Thyroid gland (tissue), 4 donors: ENCODE measurements at regions not wholly inside any gene's neighbourhood (a gene's known extent, or its start where the extent isn't known, plus 50 kb on each side); places are given as distances from the start of the nearest gene placed in this dataset.

Experiments
- CTCF ChIP-seq, 6 experiments: fragments of 200-600 bp in 3 of 6; fragments of 450-650 bp in 3 of 6; sonication (generic) in 3 of 6; IDR thresholded peaks; one replicate each; pipeline ENCODE4 v1.5.1; 2016 to 2019; ENCODE audit warnings: antibody characterized with exemption in 6 of 6, mild to moderate bottlenecking in 2 of 6, inconsistent platforms in 1 of 6, moderate library complexity in 1 of 6
- POLR2A ChIP-seq, 2 donors: fragments of 450-650 bp; IDR thresholded peaks; one replicate each; pipeline ENCODE4 v1.6.1; 2017; ENCODE audit warnings: antibody characterized with exemption in 2 of 2, mild to moderate bottlenecking in 2 of 2, moderate library complexity in 1 of 2

- TF ChIP-seq POLR2A (IDR thresholded peaks at IDR 0.05) (no peak), CTCF (IDR thresholded peaks at IDR 0.05) (no peak)
These were observed 419.5 kb upstream of the ID4 start for GRCh38 chr6:19417713-19418112.
